WTC11 (cell line): ENCODE measurements at regions not wholly inside any gene's neighbourhood (a gene's known extent, or its start where the extent isn't known, plus 50 kb on each side); places are given as distances from the start of the nearest gene placed in this dataset.

ENCODE experiments used
- MAX ChIP-seq: sonication (generic); formaldehyde crosslinking; IDR thresholded peaks from 2 replicates; pipeline ENCODE4 v1.8.0; 2022; ENCODE audit warnings: mild to moderate bottlenecking, missing genetic modification reagents
- NR3C1 ChIP-seq: sonication (generic); formaldehyde crosslinking; conservative IDR thresholded peaks from 2 replicates; pipeline ENCODE4 v1.8.1; 2023; ENCODE audit warnings: low read depth, mild to moderate bottlenecking, missing genetic modification reagents
- TCF7 ChIP-seq: sonication (generic); formaldehyde crosslinking; IDR thresholded peaks from 2 replicates; pipeline ENCODE4 v1.8.0; 2022; ENCODE audit warnings: mild to moderate bottlenecking, low read depth, missing genetic modification reagents, moderate library complexity
- TEAD4 ChIP-seq: sonication (generic); formaldehyde crosslinking; IDR thresholded peaks from 2 replicates; pipeline ENCODE4 v1.8.0; 2022; ENCODE audit warnings: mild to moderate bottlenecking, missing genetic modification reagents
- ZBTB21 ChIP-seq: sonication (generic); formaldehyde crosslinking; IDR thresholded peaks from 2 replicates; pipeline ENCODE4 v1.8.1; 2023; ENCODE audit warnings: mild to moderate bottlenecking, missing genetic modification reagents, borderline replicate concordance
- TF ChIP-seq, protein P1 (sequence below): sonication (generic); formaldehyde crosslinking; IDR thresholded peaks from 2 replicates; pipeline ENCODE4 v1.8.1; 2023; ENCODE audit warnings: mild to moderate bottlenecking, moderate library complexity, missing genetic modification reagents
- TF ChIP-seq, protein P2 (sequence below): fragments of 200-600 bp; IDR thresholded peaks from 2 replicates; pipeline ENCODE4 v1.8.0; 2022; ENCODE audit warnings: antibody characterized with exemption

GRCh38 chr5:20958641-20959040 lies 970.6 kb upstream of the CDH18 start:
- no peak for TF ChIP-seq MAX
- no peak for TF ChIP-seq TCF7
- TF ChIP-seq, protein P1, sequence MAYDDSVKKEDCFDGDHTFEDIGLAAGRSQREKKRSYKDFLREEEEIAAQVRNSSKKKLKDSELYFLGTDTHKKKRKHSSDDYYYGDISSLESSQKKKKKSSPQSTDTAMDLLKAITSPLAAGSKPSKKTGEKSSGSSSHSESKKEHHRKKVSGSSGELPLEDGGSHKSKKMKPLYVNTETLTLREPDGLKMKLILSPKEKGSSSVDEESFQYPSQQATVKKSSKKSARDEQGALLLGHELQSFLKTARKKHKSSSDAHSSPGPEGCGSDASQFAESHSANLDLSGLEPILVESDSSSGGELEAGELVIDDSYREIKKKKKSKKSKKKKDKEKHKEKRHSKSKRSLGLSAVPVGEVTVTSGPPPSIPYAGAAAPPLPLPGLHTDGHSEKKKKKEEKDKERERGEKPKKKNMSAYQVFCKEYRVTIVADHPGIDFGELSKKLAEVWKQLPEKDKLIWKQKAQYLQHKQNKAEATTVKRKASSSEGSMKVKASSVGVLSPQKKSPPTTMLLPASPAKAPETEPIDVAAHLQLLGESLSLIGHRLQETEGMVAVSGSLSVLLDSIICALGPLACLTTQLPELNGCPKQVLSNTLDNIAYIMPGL (CRISPR knock-in tag): no peak
- no peak for TF ChIP-seq TEAD4 (CRISPR knock-in tag)
- no peak for TF ChIP-seq NR3C1 (CRISPR knock-in tag)
- TF ChIP-seq, protein P2, sequence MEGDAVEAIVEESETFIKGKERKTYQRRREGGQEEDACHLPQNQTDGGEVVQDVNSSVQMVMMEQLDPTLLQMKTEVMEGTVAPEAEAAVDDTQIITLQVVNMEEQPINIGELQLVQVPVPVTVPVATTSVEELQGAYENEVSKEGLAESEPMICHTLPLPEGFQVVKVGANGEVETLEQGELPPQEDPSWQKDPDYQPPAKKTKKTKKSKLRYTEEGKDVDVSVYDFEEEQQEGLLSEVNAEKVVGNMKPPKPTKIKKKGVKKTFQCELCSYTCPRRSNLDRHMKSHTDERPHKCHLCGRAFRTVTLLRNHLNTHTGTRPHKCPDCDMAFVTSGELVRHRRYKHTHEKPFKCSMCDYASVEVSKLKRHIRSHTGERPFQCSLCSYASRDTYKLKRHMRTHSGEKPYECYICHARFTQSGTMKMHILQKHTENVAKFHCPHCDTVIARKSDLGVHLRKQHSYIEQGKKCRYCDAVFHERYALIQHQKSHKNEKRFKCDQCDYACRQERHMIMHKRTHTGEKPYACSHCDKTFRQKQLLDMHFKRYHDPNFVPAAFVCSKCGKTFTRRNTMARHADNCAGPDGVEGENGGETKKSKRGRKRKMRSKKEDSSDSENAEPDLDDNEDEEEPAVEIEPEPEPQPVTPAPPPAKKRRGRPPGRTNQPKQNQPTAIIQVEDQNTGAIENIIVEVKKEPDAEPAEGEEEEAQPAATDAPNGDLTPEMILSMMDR: no peak
- TF ChIP-seq ZBTB21: no peak
